DMS 273 (cell line): ENCODE measurements at regions not wholly inside any gene's neighbourhood (a gene's known extent, or its start where the extent isn't known, plus 50 kb on each side); places are given as distances from the start of the nearest gene placed in this dataset.
"Not testable (repeated sequence)": the region's sequence is repeated elsewhere in the genome, so short reads cannot be mapped to it uniquely, and the experiment has no call there.

Source experiments
- DNase-seq: peaks from one replicate; lab custom pipeline; 2025; ENCODE audit not compliant: unreplicated experiment; lab: John Stamatoyannopoulos, UW

DNA sequence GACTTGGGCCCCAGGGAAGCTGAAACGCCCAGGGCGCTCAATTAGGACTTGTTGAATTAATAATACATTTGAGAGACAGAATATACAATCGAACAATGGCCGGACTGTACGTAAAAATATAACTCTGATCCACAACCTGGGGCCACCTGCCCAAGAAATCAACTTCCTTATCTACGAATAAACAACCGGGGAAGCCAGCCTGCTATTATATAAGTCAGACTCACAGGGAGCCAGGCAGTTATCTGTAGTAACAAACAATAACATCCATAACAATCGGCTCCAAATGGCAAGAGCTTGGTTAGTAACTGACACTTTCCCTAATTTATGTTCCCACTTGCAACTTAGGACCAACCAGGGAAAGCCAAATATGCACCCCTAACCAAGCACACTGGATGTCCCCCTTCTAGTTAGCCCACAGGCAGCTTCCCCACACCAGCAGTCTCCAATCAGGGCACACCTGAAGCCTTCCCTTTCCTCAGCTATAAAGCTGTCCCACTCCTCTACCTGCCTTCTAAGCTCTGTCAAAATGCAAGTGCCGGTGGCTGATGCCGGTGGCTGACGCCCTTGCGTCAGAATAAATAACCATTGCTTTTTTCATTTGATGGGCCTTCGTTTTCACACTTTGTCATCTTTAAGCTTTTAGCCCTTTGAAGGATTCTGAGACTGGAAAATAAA is 135.2 kb downstream of the FAM72B start:
- not testable (repeated sequence) for DNase-seq

DNA sequence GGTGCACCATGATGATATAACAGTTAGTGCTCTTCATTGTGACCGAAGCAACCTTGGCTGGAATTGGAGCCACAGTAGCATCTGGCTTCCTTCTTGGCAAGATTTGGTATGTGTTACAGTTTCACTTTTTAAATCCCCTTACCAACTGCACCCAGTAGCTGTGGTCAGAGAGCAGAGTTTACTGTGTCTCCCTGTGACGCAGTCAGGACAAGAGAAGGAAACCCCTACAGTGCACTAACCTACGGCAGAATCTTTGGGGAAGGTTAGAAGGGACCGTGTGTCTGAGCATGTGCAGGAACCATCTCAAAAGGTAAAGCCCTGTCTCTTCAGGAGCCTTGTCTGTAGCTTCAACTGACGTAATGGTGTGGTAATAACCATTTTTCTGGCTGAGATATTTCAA is 134.0 kb downstream of the FAM72B start:
- not testable (repeated sequence) for DNase-seq

DNA sequence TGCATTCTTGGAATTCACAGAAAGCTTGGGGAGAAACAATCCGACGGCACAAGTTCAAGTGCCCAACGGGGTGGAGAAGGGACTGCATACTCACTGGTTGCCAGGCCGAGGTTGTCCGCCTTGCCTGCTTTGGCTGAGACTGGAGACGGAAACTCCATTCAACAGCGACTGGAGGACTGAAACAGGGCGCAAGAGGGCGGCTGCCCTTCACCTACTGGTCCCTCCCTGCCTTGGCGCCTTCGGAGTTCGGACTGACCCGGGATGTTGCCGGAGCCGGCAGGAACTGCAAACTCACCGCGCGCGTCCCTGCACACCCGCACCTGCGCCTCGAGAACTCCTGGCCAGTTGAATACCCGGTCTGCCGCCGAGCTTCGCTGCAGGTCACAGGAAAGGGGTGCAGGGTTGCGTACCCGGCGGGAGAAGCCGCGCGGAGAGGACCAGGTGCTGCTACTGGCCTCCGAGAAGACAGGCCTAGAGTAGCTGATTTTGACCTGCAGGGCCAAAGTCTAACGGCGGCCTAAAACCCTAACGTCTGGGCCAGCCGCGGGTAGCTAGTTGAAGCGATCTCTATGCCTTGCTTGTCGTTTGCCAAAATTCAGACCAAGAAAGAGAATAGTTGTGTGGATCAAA is 132.9 kb downstream of the FAM72B start:
- not testable (repeated sequence) for DNase-seq

DNA sequence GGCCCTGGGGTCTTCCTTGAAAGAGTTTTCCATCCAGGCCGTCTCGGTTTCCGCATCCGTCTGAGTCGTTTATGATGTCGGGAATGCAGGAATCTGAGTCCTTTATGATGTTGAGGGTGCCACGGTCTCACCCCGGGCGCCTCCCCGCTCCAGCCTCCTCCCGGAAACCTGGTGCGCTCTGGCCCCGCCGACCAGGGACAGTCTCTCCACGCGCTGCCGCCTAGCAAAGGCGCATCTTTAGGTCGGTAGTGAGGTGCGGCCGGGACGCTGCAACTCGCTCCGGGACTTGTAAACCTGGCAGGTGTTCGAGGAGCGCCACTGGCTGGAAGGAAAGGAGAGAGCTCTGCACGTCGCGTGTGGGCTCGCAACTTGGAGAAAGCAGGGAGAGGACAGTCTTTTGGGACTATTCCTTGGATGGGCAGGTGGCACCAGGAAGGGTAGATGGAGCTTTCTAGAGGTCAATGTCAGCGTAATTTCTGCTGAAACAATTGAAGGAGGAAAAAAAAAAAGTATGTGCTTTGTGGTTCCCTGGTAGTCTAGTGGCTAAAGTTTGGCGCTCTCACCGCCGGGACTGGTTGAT is 132.0 kb downstream of the FAM72B start:
- not testable (repeated sequence) for DNase-seq

DNA sequence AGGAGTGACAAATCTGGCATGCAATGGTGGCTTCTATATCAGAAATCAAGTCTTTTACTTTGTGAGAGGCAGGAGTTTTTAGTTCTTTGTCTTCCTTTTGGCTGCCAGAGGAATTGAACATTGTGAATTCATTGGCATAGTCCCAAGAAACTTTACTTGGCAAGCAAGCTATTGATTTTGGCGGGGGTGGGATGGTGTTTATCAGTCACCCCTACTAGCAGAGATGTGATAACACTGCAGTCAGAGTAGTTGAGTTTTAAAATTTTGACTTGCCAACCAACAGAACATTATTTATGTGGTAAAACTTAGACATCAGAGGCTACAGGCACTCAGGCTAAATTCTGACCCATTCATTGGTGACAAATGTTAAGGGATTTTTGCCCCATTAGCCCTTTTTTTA is 129.2 kb downstream of the FAM72B start:
- not testable (repeated sequence) for DNase-seq

DNA sequence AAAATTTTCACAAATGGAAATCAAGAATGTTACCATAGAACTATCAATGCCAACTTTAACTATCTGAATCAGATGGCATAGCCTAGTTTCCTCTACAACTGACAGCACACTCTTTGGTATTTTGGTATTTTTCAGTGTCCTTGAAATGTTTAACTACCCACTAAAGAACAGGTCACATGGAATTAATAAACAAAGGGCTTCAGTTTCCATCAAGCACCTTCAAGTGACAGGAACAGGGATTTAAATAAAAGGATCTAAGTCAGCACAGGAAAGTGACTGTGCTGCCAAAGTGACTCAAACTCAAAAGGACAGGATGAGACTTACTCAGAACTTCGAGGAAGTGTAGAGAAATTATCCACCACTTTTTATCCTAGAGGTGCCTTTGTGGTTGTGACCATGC is 117.2 kb downstream of the FAM72B start:
- not testable (repeated sequence) for DNase-seq

DNA sequence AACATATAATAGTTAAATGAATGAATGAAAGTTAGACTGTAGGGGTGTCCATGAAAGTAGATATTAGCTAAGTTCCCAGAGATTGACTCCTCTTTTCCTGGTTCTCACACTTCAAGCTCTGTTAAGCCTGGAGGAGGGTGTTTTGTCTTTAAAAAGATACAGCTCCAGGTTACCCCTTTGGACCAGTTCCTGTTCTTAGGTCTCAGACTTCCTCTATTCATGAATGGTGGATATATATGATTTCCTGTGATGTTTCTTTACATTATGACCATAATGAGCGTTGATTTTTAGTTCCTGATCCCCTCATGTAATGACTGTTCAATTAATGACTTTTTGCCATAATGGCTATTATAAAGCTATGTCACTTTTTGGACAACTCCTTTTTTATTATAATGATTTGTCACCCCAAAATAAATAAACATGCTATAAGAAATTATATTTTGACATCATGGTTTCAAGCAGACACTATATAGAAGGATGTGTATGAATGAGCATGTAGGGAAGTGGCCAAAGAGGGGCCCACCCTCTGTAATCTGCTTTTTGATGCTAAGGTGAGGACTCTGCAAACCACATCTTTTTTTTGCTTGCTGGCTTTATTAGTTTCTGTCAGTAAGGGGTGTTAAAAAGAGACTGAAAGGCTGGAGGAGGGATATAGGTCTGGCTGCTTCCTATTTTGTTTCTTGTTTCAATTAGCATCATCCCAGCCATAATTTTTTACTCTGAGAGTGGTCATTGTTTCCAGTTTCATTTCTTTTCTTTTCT is 115.2 kb downstream of the FAM72B start:
- DNase-seq: not testable (repeated sequence)

DNA sequence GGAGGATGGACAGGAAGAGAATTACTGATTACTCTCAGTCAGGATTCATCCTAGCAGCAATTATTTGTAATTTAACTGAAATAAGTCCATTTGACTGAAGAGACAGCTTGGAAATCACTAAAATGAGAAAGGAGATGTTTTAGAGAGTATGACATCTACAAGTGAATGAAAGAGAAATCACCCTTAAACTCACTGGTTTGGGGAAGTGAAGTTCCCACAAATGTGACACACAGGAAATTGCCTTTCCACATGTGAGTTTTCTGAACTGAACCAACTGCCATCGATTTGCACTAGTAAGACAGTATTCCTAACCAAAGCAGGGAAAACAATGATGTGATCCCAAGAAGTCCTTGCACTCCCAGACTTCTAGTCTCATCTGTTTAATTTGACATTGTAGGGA is 110.3 kb downstream of the FAM72B start:
- not testable (repeated sequence) for DNase-seq

DNA sequence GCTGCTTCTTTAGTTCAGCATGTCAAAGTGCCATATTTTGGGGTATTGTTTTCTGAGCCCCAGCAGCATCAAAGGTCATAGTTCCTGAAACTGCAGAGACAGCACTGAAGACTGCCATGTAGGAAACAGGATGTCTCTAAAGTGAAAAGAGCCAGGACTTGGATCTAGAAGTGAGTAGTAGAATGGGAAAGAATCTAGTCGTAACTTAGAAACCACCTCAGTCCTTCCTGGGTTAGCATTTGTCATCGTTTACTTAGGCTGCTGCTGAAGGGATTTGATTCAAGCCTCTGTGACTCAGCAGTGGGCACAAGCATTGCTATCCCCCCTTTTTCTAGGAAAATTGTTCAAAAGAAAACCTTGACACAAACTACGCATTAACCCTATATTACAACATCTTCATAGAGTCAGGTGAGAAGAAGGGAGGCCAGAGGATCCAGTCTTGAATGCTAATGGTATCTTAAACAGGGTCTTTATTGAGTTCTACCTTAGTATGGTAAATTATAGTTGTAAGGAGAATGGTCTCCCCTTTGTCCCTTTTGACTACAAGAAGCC is 108.8 kb downstream of the FAM72B start:
- DNase-seq: not testable (repeated sequence)

DNA sequence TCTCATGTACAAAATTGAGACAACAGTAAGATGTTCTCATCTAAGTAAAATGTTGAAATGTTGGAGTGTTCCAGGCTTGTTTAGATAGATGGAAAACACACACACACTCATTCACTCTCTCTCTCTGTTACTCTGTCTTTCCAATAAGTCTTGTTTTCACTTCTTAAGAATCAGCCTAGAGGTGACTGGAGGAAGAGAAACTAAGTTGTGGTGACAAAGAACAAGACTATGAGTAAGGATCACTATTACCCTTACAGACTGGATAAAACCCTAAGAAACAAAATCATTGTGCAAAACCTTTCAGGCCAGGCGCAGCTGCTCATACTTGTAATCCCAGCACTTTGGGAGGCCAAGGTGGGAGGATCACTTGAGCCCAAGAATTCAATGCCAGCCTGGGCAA is 107.5 kb downstream of the FAM72B start:
- not testable (repeated sequence) for DNase-seq

DNA sequence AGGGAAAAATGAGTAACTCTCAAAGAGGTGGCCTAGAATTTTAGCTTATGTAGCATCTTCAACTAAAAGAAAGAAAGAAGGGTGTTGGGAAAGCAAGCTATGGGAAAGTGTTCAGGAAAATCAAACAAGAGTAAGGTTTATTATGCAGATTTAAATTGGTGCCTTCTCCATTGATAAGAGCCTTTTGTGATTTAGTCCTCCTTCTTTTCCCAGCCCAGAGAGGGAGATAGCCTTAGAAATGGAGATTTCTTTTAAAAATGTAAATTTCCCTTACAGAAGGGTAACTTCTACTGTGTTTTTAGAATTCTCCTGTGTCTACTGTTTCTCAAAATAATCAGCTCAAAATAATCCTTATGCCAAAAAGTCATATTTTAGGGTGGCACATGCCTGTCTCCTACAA is 104.5 kb downstream of the FAM72B start:
- not testable (repeated sequence) for DNase-seq

DNA sequence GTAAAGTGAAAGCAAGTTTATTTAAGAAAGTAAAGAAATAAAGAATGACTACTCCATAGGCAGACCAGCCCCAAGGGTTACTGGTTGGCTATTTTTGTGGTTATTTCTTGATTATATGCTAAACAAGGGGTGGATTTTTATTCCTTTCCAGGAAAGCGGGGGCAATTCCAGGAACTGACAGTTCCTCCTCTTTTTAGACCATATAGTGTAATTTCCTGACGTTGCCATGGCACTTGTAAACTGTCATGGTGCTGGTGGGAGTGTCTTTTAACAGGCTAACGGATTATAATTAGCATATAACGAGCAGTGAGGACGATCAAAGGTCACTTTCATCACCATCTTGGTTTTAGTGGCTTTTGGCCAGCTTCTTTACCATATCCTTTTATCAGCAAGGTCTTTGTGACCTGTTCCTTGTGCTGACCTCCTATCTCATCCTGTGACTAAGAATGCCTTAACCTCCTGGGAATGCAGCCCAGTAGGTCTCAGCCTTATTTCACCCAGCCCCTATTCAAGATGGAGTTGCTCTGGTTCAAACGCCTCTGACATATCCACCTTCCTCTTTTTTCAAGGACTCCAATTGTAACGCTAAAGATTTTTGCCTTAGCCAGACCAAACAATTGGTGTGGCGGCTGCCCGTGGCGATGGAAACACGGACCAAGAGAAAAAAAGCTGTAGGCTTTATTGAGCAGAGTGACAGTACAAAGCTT is 103.8 kb downstream of the FAM72B start:
- not testable (repeated sequence) for DNase-seq

DNA sequence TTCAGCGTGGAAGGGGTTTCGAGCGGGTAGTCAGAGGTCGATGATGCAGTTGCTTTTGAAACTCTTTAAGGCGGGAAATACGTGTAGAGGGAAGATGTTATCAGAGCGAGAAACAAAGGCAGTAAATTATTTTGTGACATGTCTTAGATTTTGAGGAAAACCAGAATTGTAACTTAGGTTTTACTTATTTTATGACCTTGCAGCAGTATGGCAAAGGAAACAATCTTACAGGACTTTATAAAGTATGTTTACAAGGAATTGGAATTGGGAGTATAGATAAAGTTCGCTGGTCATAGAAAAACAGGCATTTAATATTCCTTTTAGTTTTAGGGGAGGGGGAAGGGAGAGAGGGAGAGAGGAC is 103.3 kb downstream of the FAM72B start:
- DNase-seq: not testable (repeated sequence)

DNA sequence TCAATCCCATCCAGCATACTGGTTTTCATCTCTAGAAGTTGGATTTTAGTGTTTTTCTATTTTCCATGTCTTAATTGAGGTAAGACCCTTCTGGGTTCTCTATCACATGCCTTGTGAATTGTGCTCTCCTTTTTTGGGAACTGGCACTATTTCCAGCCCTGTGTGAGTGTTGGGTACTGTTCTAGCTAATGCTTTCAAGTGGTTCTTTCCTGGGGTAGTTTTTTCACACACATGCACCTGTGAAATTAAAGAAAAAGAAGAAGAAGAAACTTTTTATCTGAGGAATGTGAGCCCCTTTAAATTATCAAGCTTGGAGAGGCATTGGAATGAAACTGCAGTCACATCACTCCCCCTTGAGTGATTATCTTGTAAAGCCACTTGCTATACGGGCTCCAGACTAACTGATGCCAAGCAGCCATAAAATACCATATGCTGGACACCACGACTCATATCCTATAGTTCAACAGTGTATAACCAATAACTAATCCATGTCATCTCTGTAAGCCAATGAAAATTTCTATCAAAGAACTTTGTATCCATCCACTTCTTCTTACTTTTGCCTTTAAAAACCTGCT is 102.4 kb downstream of the FAM72B start:
- not testable (repeated sequence) for DNase-seq

DNA sequence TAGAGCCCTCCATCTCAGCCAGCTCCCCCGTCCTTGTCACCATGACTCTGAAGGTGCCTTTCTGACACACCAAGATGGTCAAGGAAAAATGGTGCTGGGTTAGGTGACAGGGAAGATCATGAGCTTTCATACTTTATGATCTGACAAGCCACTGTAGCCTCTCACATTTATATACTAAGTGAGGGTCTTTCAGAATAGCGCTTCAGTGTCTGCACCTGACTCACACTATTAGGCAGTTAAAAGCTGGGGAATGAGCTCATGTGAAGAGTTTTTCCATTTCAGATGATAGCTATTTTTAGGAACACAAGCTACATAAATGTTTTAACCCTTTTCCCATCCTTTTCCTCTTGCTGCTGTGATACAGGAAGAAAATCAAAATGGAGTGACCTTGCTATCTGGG is 101.1 kb downstream of the FAM72B start:
- not testable (repeated sequence) for DNase-seq

DNA sequence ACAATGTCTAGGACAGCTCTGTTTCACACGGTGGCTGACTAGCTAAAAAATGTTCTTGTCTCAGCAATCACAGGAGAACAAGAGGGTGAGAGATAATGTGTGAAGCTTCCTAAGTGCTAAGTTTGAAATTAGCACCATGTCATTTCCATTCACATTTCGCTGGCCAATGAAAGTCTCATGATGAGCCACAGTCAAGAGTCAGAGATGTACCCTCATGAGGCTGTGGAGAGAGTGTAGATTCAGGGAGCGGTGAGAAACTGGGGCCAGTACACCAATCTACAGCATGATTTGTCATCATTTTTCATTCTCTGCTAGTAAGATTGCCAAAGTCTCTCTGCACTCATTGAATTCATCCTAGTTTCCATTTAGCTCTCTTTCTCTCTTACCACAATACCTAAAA is 97.9 kb downstream of the FAM72B start:
- not testable (repeated sequence) for DNase-seq

DNA sequence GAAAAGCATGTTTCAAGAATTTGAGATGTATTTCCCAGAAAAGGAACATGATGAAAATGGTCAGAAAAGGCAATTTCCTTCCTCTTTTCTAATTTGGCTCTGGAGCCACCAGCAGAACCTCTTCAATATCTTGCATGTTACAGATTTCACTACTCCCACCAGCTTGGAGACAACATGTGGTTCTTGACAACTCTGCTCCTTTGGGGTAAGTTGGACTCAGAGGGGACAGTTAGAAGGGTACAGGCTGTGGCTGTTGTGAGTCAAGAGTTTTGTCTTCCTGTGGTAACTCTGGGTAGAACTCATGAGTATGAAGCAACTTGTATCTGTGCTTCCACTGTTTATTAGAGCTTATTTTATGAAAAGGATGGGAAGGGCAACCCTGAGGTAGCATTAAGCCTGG is 96.9 kb downstream of the FAM72B start:
- DNase-seq: not testable (repeated sequence)

DNA sequence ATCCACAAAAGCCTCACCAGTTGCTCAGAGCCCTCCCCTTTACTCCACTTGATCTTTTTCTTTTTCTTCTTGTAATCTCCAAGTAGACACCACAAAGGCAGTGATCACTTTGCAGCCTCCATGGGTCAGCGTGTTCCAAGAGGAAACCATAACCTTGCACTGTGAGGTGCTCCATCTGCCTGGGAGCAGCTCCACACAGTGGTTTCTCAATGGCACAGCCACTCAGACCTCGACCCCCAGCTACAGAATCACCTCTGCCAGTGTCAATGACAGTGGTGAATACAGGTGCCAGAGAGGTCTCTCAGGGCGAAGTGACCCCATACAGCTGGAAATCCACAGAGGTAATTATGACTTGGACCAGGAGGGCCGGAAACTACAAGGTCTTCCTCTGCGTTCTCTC is 95.6 kb downstream of the FAM72B start:
- DNase-seq: not testable (repeated sequence)

DNA sequence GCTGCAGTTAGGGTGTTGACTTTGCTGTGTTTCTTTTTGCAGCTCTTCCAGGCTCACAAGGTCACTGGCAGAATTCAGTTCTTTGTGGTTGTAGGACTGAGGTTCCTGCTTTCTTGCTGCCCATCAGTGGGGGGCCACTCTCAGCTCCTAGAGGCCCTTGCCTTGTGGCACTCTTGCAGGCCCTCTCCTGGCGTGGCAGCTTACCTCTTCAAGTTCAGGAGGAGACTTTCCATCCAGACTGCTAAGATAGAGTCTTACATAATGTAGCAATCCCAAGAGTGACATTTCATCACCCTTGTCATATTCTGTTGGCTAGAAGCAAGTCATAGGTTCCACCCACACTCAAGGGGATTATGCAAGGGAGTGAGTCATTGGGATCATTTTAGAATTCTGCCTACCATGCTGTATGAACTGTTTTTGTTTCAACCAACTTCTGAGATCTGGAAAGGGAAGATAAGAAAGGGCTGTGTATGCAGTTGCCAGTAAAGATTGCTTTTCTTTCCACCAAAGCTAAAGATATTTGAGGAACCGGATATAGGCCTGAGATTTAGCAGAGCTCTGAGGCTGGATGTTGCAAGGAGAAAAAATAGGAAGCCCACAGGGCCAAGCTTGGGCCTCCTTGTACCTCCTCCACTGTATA is 91.7 kb downstream of the FAM72B start:
- not testable (repeated sequence) for DNase-seq

DNA sequence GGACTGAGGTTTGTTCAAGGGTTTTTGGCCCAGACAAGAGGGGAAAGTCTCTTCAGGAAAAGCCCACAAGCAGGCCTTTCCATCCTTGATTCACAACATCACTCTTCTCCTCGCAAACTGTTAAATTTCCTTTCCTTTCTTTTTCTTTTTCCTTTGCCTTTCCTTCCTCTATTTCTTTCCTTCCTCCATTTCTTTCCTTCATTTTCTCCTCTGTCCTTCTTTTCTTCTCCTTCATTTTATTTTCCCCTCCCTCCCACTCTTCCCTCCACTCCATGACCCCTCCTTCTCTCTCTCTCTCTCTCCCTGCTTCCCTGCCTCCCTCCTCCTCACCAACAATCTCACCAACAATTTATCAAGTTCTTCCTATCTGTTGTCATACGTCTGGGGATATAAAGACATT is 89.1 kb downstream of the FAM72B start:
- DNase-seq: not testable (repeated sequence)
